Hepatic stellate cell (primary cell): ENCODE measurements at regions not wholly inside any gene's neighbourhood (a gene's known extent, or its start where the extent isn't known, plus 50 kb on each side); places are given as distances from the start of the nearest gene placed in this dataset.
"Not testable (repeated sequence)": the region's sequence is repeated elsewhere in the genome, so short reads cannot be mapped to it uniquely, and the experiment has no call there.

Experiments
- DNase-seq: peaks from one replicate; pipeline ENCODE4 v3.0.0; 2011; ENCODE audit warnings: low spot score

GRCh38 chr13:73672492-73672891 is 461.7 kb downstream of the KLF12 start:
- DNase-seq, result no peak

- DNase-seq, result no peak
Measured at GRCh38 chr13:73671732-73672131, 462.5 kb downstream of the KLF12 start.

- DNase-seq, result no peak
Measured at GRCh38 chr13:73671011-73671410, 463.2 kb downstream of the KLF12 start.

GRCh38 chr13:73667756-73668155 is 466.4 kb downstream of the KLF12 start:
- DNase-seq, result no peak

GRCh38 chr13:73665261-73665660 is 468.9 kb downstream of the KLF12 start:
- no peak for DNase-seq

GRCh38 chr13:73664851-73665250 is 469.4 kb downstream of the KLF12 start:
- no peak for DNase-seq

- DNase-seq, result no peak
Measured at GRCh38 chr13:73662833-73663232, 471.4 kb downstream of the KLF12 start.

GRCh38 chr13:73661687-73662425 is 472.3 kb downstream of the KLF12 start:
- DNase-seq, result no peak

- DNase-seq, result no peak
Measured at GRCh38 chr13:73661066-73661465, 473.1 kb downstream of the KLF12 start.

- no peak for DNase-seq
Measured at GRCh38 chr13:73658639-73659038, 475.6 kb downstream of the KLF12 start.

GRCh38 chr13:73657821-73658540 is 476.2 kb downstream of the KLF12 start:
- DNase-seq, result no peak

GRCh38 chr13:73656863-73657262 is 477.3 kb downstream of the KLF12 start:
- no peak for DNase-seq

GRCh38 chr13:73653688-73654087 is 480.5 kb downstream of the KLF12 start:
- DNase-seq, result no peak

GRCh38 chr13:73647417-73647816 is 486.8 kb downstream of the KLF12 start:
- DNase-seq, result no peak

GRCh38 chr13:73640476-73641179 is 493.6 kb downstream of the KLF12 start:
- DNase-seq, result not testable (repeated sequence)

- no peak for DNase-seq
Measured at GRCh38 chr13:73635166-73635787, 498.9 kb downstream of the KLF12 start.

GRCh38 chr13:73633817-73634460 is 500.3 kb downstream of the KLF12 start:
- no peak for DNase-seq

- DNase-seq, result no peak
Measured at GRCh38 chr13:73631411-73631810, 502.8 kb downstream of the KLF12 start.

- no peak for DNase-seq
Measured at GRCh38 chr13:73625562-73626339, 508.5 kb downstream of the KLF12 start.

- no peak for DNase-seq
Measured at GRCh38 chr13:73623281-73623680, 510.9 kb downstream of the KLF12 start.

- DNase-seq, result no peak
Measured at GRCh38 chr13:73622381-73622780, 511.8 kb downstream of the KLF12 start.
